KMS-11 (cell line): ENCODE measurements at regions not wholly inside any gene's neighbourhood (a gene's known extent, or its start where the extent isn't known, plus 50 kb on each side); places are given as distances from the start of the nearest gene placed in this dataset.

Source experiments
- H2AFZ ChIP-seq: fragments of 200-600 bp; sonication (generic); 2 replicates; pipeline ENCODE4 v1.6.1; 2016; ENCODE audit warnings: antibody characterized with exemption, mixed run types, low read depth
- H3K27ac ChIP-seq: fragments of 200-600 bp; sonication (generic); 2 replicates; pipeline ENCODE4 v1.6.1; 2016; ENCODE audit warnings: mild to moderate bottlenecking, mixed run types
- H3K27me3 ChIP-seq: fragments of 200-600 bp; sonication (generic); 2 replicates; pipeline ENCODE4 v1.6.1; 2017; ENCODE audit warnings: mild to moderate bottlenecking, low read depth, mixed run types, moderate library complexity; ENCODE audit not compliant: insufficient read depth
- H3K36me3 ChIP-seq: fragments of 200-600 bp; sonication (generic); 2 replicates; pipeline ENCODE4 v1.6.1; 2017; ENCODE audit warnings: mild to moderate bottlenecking, mixed run types; ENCODE audit not compliant: insufficient read depth
- H3K4me1 ChIP-seq: fragments of 200-600 bp; sonication (generic); 2 replicates; pipeline ENCODE4 v1.6.1; 2016; ENCODE audit warnings: mild to moderate bottlenecking, low read depth, mixed run types; ENCODE audit not compliant: poor library complexity, severe bottlenecking
- H3K4me2 ChIP-seq: fragments of 200-600 bp; sonication (generic); 2 replicates; pipeline ENCODE4 v1.7.0; 2016; ENCODE audit warnings: mild to moderate bottlenecking, mixed run types
- H3K4me3 ChIP-seq: fragments of 200-600 bp; sonication (generic); IDR thresholded peaks from 2 replicates; pipeline ENCODE4 v1.6.1; 2017; ENCODE audit warnings: low read depth, low read length, mixed read lengths; ENCODE audit not compliant: insufficient read depth
- H3K79me2 ChIP-seq: fragments of 200-600 bp; sonication (generic); 2 replicates; pipeline ENCODE4 v1.6.1; 2016; ENCODE audit warnings: low read depth, mixed run types; ENCODE audit not compliant: insufficient read depth
- H3K9ac ChIP-seq: fragments of 200-600 bp; sonication (generic); 2 replicates; pipeline ENCODE4 v1.6.1; 2016; ENCODE audit warnings: mild to moderate bottlenecking, mixed run types
- H4K20me1 ChIP-seq: fragments of 200-600 bp; sonication (generic); 2 replicates; pipeline ENCODE4 v1.6.1; 2016; ENCODE audit warnings: mild to moderate bottlenecking, mixed run types; ENCODE audit not compliant: insufficient read depth
- CTCF ChIP-seq: fragments of 200-600 bp; sonication (generic); conservative IDR thresholded peaks from 2 replicates; pipeline ENCODE4 v1.6.1; 2017; ENCODE audit warnings: low read depth, mild to moderate bottlenecking, antibody characterized with exemption, low read length, moderate library complexity, mixed read lengths

- Histone ChIP-seq H3K4me1 (no peaks in the 10 kb centered on the region), H4K20me1 (no peaks in the 10 kb centered on the region), H3K27me3 (no peaks in the 10 kb centered on the region), H3K9ac (no peak overlapping the region), H3K36me3 (no peaks in the 10 kb centered on the region), H2AFZ (no peak overlapping the region), H3K4me2 (no peak overlapping the region), H3K79me2 (no peaks in the 10 kb centered on the region), H3K4me3 (no peak overlapping the region), H3K27ac (no peak overlapping the region)
- no peak for TF ChIP-seq CTCF
Measured at GRCh38 chr16:5670198-5670597, 572.6 kb upstream of the EEF2KMT start.

GRCh38 chr16:5668553-5668952, 571.0 kb upstream of the EEF2KMT start:
- no peak overlapping the region for H3K4me2 ChIP-seq
- no peak for TF ChIP-seq CTCF
- no peaks in the 10 kb centered on the region for H3K4me1 ChIP-seq
- no peak overlapping the region for H3K9ac ChIP-seq
- no peaks in the 10 kb centered on the region for H3K27me3 ChIP-seq
- H3K4me3 ChIP-seq = no peak overlapping the region
- H2AFZ ChIP-seq = no peak overlapping the region
- H3K79me2 ChIP-seq = no peaks in the 10 kb centered on the region
- H3K36me3 ChIP-seq = no peaks in the 10 kb centered on the region
- H4K20me1 ChIP-seq = no peaks in the 10 kb centered on the region
- no peak overlapping the region for H3K27ac ChIP-seq

GRCh38 chr16:5665834-5666233, 568.2 kb upstream of the EEF2KMT start:
- Histone ChIP-seq H3K79me2 (no peaks in the 10 kb centered on the region), H3K36me3 (no peaks in the 10 kb centered on the region), H3K4me3 (no peak overlapping the region), H3K4me1 (no peaks in the 10 kb centered on the region), H4K20me1 (no peaks in the 10 kb centered on the region), H3K27ac (no peak overlapping the region), H3K4me2 (no peak overlapping the region), H3K27me3 (no peaks in the 10 kb centered on the region), H2AFZ (no peak overlapping the region), H3K9ac (no peak overlapping the region)
- no peak for TF ChIP-seq CTCF

- Histone ChIP-seq H4K20me1 (no peaks in the 10 kb centered on the region), H3K36me3 (no peaks in the 10 kb centered on the region), H3K27ac (no peak overlapping the region), H3K9ac (no peak overlapping the region), H3K4me3 (no peak overlapping the region), H3K79me2 (no peaks in the 10 kb centered on the region), H3K27me3 (no peaks in the 10 kb centered on the region), H2AFZ (no peak overlapping the region), H3K4me1 (no peaks in the 10 kb centered on the region), H3K4me2 (no peak overlapping the region)
- TF ChIP-seq CTCF = no peak
Measured at GRCh38 chr16:5653789-5654188, 556.2 kb upstream of the EEF2KMT start.

GRCh38 chr16:5653041-5653440, 555.4 kb upstream of the EEF2KMT start:
- Histone ChIP-seq H3K4me1 (no peaks in the 10 kb centered on the region), H3K27me3 (no peaks in the 10 kb centered on the region), H3K27ac (no peak overlapping the region), H2AFZ (no peak overlapping the region), H3K4me3 (no peak overlapping the region), H4K20me1 (no peaks in the 10 kb centered on the region), H3K4me2 (no peak overlapping the region), H3K9ac (no peak overlapping the region), H3K36me3 (no peaks in the 10 kb centered on the region), H3K79me2 (no peaks in the 10 kb centered on the region)
- TF ChIP-seq CTCF = no peak
